SKM-1 (cell line): ENCODE measurements at regions not wholly inside any gene's neighbourhood (a gene's known extent, or its start where the extent isn't known, plus 50 kb on each side); places are given as distances from the start of the nearest gene placed in this dataset.

Experiments
- DNase-seq: peaks from one replicate; lab custom pipeline; 2025; ENCODE audit not compliant: unreplicated experiment; lab: John Stamatoyannopoulos, UW

GRCh38 chr11:122062763-122063162 lies 53.3 kb downstream of the BLID start:
- no peak for DNase-seq

- DNase-seq = no peak
Observed at GRCh38 chr11:122059565-122059964, 56.5 kb downstream of the BLID start.

GRCh38 chr11:122050021-122050690 lies 65.9 kb downstream of the BLID start:
- DNase-seq = no peak

- no peak for DNase-seq
Observed at GRCh38 chr11:122048401-122048800, 67.6 kb downstream of the BLID start.

GRCh38 chr11:122046846-122047245 lies 69.2 kb downstream of the BLID start:
- no peak for DNase-seq

- no peak for DNase-seq
Observed at GRCh38 chr11:122046438-122046837, 69.6 kb downstream of the BLID start.

GRCh38 chr11:122045181-122045586 lies 70.8 kb downstream of the BLID start:
- DNase-seq = no peak

GRCh38 chr11:122044086-122044485 lies 71.9 kb downstream of the BLID start:
- no peak for DNase-seq

GRCh38 chr11:122042981-122043380 lies 73.0 kb downstream of the BLID start:
- DNase-seq = no peak

- DNase-seq = no peak
Observed at GRCh38 chr11:122040464-122040863, 75.6 kb downstream of the BLID start.

GRCh38 chr11:122038543-122038942 lies 77.5 kb downstream of the BLID start:
- DNase-seq = no peak

- DNase-seq = no peak
Observed at GRCh38 chr11:122037911-122038310, 78.1 kb downstream of the BLID start.

- no peak for DNase-seq
Observed at GRCh38 chr11:122036493-122036892, 79.5 kb downstream of the BLID start.

- DNase-seq = no peak
Observed at GRCh38 chr11:122036018-122036417, 80.0 kb downstream of the BLID start.

GRCh38 chr11:122033631-122034030 lies 82.4 kb downstream of the BLID start:
- DNase-seq = no peak

GRCh38 chr11:122033193-122033592 lies 82.8 kb downstream of the BLID start:
- no peak for DNase-seq

- DNase-seq = no peak
Observed at GRCh38 chr11:122032317-122032716, 83.7 kb downstream of the BLID start.

- no peak for DNase-seq
Observed at GRCh38 chr11:122031813-122032212, 84.2 kb downstream of the BLID start.

- no peak for DNase-seq
Observed at GRCh38 chr11:122030286-122030685, 85.7 kb downstream of the BLID start.

GRCh38 chr11:122028545-122028944 lies 87.5 kb downstream of the BLID start:
- DNase-seq = no peak

GRCh38 chr11:122028036-122028435 lies 88.0 kb downstream of the BLID start:
- no peak for DNase-seq

GRCh38 chr11:122025757-122026156 lies 90.3 kb downstream of the BLID start:
- no peak for DNase-seq

GRCh38 chr11:122024278-122024677 lies 91.7 kb downstream of the BLID start:
- DNase-seq = no peak
